HG03108 (cell line): ENCODE measurements at regions not wholly inside any gene's neighbourhood (a gene's known extent, or its start where the extent isn't known, plus 50 kb on each side); places are given as distances from the start of the nearest gene placed in this dataset.
"Not testable (repeated sequence)": the region's sequence is repeated elsewhere in the genome, so short reads cannot be mapped to it uniquely, and the experiment has no call there.

Experiments used
- ATAC-seq: cut with Tn5 transposase; IDR thresholded peaks from one replicate; pipeline ENCODE4 v1.9.1; 2021; ENCODE audit warnings: moderate library complexity; ENCODE audit not compliant: unreplicated experiment

- no peak for ATAC-seq
Measured at GRCh38 chr20:51134405-51134804, 111.5 kb upstream of the KCNG1 start.

GRCh38 chr20:51132279-51132678 is 109.4 kb upstream of the KCNG1 start:
- ATAC-seq, result no peak

GRCh38 chr20:51131811-51132210 is 108.9 kb upstream of the KCNG1 start:
- no peak for ATAC-seq

GRCh38 chr20:51129147-51129776 is 106.4 kb upstream of the KCNG1 start:
- ATAC-seq, result no peak

- ATAC-seq, result peak; percentile 73
Measured at GRCh38 chr20:51128198-51128597, 105.3 kb upstream of the KCNG1 start.

- ATAC-seq, result no peak
Measured at GRCh38 chr20:51127713-51128112, 104.8 kb upstream of the KCNG1 start.

GRCh38 chr20:51126337-51126736 is 103.4 kb upstream of the KCNG1 start:
- ATAC-seq, result no peak

GRCh38 chr20:51125780-51126179 is 102.9 kb upstream of the KCNG1 start:
- ATAC-seq, result no peak

- no peak for ATAC-seq
Measured at GRCh38 chr20:51125105-51125504, 102.2 kb upstream of the KCNG1 start.

GRCh38 chr20:51123887-51124286 is 101.0 kb upstream of the KCNG1 start:
- ATAC-seq, result not testable (repeated sequence)

- no peak for ATAC-seq
Measured at GRCh38 chr20:51122931-51123658, 100.2 kb upstream of the KCNG1 start.

GRCh38 chr20:51121901-51122412 is 99.0 kb upstream of the KCNG1 start:
- no peak for ATAC-seq

- no peak for ATAC-seq
Measured at GRCh38 chr20:51121272-51121671, 98.4 kb upstream of the KCNG1 start.

GRCh38 chr20:51120868-51121267 is 98.0 kb upstream of the KCNG1 start:
- no peak for ATAC-seq

- ATAC-seq, result no peak
Measured at GRCh38 chr20:51120438-51120837, 97.5 kb upstream of the KCNG1 start.

- ATAC-seq, result no peak
Measured at GRCh38 chr20:51119914-51120313, 97.0 kb upstream of the KCNG1 start.

GRCh38 chr20:51118985-51119527 is 96.1 kb upstream of the KCNG1 start:
- ATAC-seq, result no peak

GRCh38 chr20:51118216-51118615 is 95.3 kb upstream of the KCNG1 start:
- ATAC-seq, result no peak

GRCh38 chr20:51116765-51117686 is 94.1 kb upstream of the KCNG1 start:
- no peak for ATAC-seq

- no peak for ATAC-seq
Measured at GRCh38 chr20:51111290-51111689, 88.4 kb upstream of the KCNG1 start.
